GM18507 (cell line): ENCODE measurements at regions not wholly inside any gene's neighbourhood (a gene's known extent, or its start where the extent isn't known, plus 50 kb on each side); places are given as distances from the start of the nearest gene placed in this dataset.
A peak's percentile ranks its signal among the peaks of the same experiment; 100 is the strongest.

Experiments
- DNase-seq: peaks from one replicate; pipeline ENCODE4 v3.0.0; 2011; ENCODE audit warnings: low read depth; ENCODE audit not compliant: insufficient read length; ENCODE audit errors: extremely low spot score
- FAIRE-seq: peaks from 2 replicates; lab custom pipeline; 2011; peaks lifted over from hg19 to GRCh38; lab: Jason Lieb, UNC

GRCh38 chr12:77725611-77726010 is 105.1 kb upstream of the NAV3 start:
- no peak for FAIRE-seq
- no peak for DNase-seq

DNA sequence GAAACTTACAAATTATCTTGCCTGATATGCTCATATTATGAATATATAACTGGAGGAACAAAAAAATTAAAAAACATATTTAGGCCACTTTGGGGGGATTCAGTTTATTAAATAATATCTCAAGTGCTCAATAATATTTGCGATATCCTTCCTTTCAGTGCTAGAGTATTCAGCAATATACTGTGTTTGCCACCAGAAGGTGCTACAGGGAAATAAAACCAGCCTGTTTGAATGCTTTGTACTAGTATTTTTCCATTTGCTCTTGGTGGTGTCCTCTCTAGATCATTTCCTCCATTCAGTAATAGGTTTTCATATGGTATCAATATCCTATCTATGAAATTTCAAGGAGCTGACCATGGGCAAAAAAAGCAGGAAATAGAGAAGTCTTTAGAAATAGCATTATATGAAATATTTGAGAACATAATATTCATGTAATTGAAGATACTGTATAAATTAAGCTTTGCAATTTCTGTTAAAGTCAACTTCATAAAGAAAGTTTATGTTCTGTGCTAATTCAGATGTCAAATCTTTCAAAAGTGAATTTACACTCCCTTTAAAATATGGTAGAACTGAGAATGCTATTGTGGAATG is 106.2 kb upstream of the NAV3 start:
- DNase-seq: no peak
- FAIRE-seq: no peak

GRCh38 chr12:77723308-77723707 is 107.4 kb upstream of the NAV3 start:
- no peak for FAIRE-seq

DNA sequence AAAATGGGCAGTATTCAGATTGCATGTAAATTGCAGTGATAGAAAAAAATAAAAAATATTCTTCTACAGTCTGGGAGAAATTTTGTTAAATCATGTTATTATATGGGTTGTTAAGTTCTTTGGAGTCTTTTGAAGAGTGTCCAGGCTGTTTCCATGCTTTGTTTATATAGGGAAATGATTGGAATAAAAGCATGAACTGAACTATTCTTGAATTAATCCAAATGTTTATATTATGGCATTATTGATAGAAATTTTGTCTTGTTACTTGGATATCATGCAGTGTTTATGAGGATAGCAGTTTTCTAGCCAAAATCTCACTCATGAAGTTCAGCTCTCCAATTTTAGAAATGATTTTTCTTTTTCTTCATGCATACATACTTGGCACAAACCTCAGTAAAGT is 108.2 kb upstream of the NAV3 start:
- no peak for DNase-seq
- FAIRE-seq: no peak

More at GRCh38 chr12:77723308-77723707, 107.4 kb upstream of the NAV3 start:
- DNase-seq: no peak

DNA sequence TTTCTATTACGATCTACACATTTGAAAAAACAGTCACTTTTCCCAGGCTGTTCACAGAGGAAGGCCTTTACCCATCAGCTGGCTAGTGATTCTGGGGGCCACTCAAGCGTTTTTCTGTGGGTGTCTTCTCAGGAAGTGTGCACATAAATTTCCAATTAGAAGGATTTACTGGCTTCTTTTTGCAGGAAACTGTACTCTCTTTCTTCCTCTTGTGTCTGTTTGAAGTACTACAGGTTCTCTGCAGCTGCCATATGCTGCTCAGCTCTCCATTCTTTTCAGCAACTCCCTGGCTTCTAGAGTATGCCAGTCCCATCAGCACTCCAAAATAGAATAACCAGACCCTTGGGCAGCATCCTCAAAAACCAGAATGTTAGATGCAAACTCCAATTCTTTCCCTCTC is 110.4 kb upstream of the NAV3 start:
- FAIRE-seq (no peak), DNase-seq (no peak)

DNA sequence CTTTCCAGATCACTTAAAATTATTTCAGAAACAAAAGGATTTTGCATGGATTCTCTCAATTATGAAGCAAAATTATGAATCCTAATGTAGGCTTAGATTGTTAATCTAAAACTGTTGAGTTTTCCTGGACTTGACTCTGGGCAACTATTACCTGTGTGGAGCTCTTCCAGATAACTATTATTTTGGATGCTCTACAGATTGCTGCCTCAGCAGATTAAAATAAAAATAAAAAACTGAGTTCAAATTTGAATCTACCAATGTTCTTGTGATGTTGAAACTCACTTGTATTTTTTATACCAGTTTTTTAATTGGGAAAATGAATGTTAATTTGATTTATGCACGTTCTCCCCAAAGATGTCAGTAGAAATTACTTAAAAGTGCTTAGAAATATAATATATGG is 120.5 kb upstream of the NAV3 start:
- DNase-seq: no peak
- no peak for FAIRE-seq

GRCh38 chr12:77697126-77697525 is 133.6 kb upstream of the NAV3 start:
- no peak for DNase-seq
- FAIRE-seq: no peak

GRCh38 chr12:77696183-77696582 is 134.5 kb upstream of the NAV3 start:
- DNase-seq (no peak), FAIRE-seq (no peak)

GRCh38 chr12:77689510-77690086 is 141.1 kb upstream of the NAV3 start:
- DNase-seq (no peak), FAIRE-seq (no peak)

DNA sequence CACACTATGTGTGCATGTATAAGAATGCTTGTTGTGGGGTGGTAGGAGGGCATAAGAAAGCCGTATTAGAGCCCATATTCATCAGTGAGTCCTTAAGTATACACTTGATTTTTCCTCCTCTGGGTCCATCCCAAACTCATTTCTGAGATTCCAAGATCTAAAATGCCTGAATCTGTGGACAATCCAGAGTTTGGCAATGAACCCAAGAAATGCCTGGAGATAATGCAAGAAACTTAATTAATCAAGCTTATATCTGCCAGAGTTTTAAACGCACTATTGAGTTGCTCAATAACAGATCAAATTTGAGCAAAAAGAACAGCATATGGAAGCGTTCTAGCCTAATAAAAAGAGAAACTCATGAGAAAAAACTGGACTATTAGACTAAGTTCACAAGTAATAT is 143.4 kb upstream of the NAV3 start:
- DNase-seq: no peak
- no peak for FAIRE-seq

DNA sequence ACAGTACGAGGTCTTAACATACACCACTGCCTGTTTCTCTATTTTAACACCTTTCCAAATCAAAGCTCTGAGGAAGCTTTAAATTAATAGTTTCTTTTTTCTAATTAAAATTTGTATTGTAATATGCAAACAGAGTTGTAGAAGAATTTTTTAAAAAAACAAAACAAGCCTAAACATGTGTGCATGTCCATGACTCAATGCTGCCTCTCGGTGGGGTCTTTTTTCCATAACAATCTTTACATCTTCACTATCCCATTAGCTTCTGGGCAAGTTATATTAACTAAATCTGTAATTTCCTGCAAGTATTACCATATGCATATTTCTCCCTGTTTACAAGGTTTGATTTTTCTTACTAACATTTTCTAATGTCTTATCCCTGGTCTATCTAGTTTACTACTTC is 143.9 kb upstream of the NAV3 start:
- DNase-seq (no peak), FAIRE-seq (peak; percentile 33)

DNA sequence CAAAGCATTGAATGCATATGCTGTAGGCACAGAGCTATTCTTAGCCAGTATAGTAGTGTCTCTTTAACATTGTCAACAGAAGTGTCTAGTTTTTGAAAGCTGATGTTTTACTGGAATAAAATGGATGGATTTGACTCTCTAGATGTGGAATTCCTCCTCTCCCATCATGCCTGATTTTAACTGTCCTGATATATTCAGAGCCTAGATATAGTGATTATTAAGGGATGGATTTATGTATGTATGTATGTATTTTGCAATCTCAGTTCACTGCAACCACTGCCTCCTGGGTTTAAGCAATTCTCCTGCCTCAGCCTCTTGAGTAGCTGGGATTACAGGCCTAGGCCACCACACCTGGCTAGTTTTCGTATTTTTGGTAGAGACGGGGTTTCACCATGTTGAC is 144.8 kb upstream of the NAV3 start:
- FAIRE-seq (no peak), DNase-seq (no peak)

GRCh38 chr12:77685112-77685511 is 145.6 kb upstream of the NAV3 start:
- peak; percentile 84 for FAIRE-seq
- peak; percentile 5 for DNase-seq

DNA sequence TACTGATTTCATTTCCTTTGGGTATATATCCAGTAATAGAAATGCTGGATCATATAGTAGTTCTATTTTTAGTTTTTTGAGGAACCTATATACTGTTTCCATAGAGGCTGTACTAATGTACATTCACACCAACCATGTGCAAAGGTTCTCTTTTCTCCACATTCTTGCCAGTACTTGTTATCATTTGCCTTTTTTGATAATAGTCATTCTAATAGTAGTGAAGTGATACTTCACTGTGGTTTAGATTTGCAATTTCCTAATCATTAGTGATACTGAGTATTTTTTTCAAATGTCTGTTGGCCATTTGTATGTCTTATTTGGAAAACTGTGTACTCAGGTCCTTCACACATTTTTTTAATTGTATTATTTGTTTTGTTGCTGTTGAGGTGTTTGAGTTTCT is 148.2 kb upstream of the NAV3 start:
- FAIRE-seq: no peak

GRCh38 chr12:77681726-77682125 is 149.0 kb upstream of the NAV3 start:
- DNase-seq: no peak
- FAIRE-seq: no peak

More for the DNA sequence above, 148.2 kb upstream of the NAV3 start:
- DNase-seq: no peak

GRCh38 chr12:77679686-77680085 is 151.0 kb upstream of the NAV3 start:
- FAIRE-seq (no peak), DNase-seq (no peak)

DNA sequence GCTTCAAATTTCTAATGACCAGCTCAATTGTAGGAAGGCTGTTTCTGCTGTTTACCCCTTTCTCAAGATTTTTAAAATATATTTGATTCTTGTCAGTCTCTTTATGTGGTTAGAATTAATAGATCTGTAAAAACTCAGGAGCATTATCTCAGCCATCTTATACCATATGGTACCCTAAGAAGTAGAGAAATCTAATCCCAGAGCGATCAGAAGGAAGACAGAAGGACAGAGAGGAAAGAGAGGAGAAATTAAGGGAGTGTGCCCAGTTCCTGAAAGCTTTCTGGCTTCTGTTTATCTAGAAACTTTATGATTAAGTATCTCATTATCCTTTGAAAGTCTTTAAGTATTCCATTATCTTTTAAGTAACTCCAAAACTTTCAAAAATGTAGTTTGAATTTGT is 152.1 kb upstream of the NAV3 start:
- DNase-seq (no peak), FAIRE-seq (no peak)

DNA sequence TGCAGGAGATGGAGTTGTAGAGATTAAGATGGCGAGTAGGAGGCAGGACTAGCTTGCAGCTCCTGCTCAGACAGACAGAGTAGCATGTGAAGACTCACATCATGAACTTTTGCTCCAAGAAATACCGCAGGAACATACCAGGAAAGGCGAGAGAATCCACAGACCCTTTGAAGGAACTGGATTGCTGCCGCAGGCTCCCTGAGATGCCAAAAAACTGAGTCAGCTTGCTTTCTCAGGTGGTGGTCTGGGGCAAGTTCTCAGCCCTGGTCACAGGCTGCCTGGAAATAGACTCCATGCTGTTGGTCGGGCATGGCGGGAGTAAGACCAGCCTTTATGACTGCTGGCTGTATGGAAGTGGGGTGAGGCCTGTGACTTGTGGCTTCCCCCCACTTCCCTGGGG is 163.6 kb upstream of the NAV3 start:
- DNase-seq (no peak), FAIRE-seq (no peak)

DNA sequence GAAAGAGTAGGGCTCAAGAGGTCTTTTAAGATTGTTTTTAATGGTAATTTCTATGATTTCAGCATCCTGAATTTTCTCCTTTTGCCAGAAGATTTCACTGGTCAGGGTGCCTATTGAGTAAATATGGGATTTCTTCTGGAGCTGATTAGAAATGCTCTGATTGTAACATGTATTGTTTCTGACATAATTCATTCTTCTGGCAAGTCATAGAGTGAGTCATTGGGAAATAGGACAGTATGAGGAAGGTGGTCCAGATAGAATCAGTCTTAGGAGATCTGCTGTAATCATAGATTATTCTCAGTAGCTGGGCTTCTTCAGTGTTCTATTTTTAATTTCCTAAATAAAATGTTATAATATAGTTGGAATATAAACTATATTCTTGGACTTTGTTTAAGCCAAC is 182.0 kb upstream of the NAV3 start:
- FAIRE-seq: no peak
- DNase-seq: no peak

DNA sequence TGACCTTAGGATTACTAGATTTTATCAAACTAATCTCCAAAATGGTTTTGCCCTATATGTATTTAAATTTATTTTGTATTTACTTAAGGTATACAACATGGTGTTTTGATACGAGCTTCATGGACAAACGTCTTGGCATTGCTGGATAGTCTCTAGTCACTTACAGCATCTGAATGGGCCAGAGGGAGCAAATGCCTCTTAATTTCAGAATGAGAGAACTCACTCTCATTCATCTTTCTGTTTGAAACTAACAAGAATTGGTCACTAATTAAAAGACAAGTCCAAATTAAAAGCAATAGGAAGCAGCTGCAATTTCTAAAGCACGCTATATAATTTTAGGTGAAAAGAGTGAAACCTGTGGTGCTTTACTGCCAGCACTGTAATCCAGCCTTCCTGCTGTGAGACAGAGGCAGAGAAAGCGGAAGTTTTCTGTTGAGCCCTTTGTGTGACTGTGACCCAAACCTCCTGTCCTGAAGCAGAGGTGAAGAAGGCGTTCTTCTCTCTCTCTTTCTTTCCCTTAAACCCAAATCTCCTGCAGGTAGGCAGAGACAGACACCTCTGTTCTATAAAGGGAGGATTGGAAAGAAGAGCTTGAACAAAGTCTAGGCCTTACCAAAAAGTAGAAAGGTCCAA is 184.6 kb upstream of the NAV3 start:
- DNase-seq: no peak
- FAIRE-seq: peak; percentile 78

DNA sequence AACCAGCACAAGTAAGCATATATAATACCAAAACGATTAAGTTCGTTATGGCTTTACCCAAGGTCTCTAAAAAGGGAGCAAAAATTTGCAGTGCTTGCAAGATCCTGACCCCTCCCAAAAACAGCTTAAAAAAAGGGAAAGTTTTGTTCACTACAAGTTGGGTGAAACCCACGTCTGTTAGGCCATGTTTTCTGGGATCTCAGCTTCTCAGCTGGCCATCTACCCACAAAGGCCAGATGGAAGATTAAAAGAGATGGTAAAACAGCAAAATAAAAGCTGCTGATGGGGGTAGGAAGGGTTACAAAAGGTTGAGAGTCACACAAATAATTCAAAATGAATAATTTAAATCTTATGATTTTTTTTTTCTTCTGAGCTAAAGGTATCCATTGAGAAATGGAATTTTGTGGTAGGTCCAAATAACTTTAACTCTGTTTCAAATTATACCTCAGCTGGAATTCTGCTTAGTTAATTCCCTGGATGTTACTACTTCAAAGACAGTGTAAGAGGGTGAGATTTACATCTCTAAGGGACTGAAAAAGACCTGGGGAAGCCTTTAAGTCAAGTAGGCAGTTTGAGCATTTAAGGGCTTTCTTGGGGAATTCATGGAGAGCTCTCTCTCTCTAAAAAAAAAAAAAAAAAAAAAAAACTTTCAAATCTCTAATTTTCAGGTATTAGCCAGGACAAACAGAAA is 185.6 kb upstream of the NAV3 start:
- DNase-seq: no peak
- no peak for FAIRE-seq
